ENCODE measurements at regions not wholly inside any gene's neighbourhood (a gene's known extent, or its start where the extent isn't known, plus 50 kb on each side); places are given as distances from the start of the nearest gene placed in this dataset.
A peak's percentile ranks its signal among the peaks of the same experiment; 100 is the strongest.

- DNase-seq (ENCODE audit: extremely low read depth, low read depth) = no peak
- TF ChIP-seq CTCF (IDR thresholded peaks at IDR 0.05; ENCODE audit: low read depth, low read length) = no peak
Observed at GRCh38 chr6:79821859-79822258, 125.5 kb downstream of the ELOVL4 start.

GRCh38 chr6:79818471-79818870 is 128.9 kb downstream of the ELOVL4 start:
- TF ChIP-seq CTCF (IDR thresholded peaks at IDR 0.05; ENCODE audit: low read depth, low read length) = no peak
- DNase-seq (ENCODE audit: extremely low read depth, low read depth) = no peak

GRCh38 chr6:79814940-79815339 is 132.4 kb downstream of the ELOVL4 start:
- TF ChIP-seq CTCF (IDR thresholded peaks at IDR 0.05; ENCODE audit: low read depth, low read length) = no peak
- DNase-seq (ENCODE audit: extremely low read depth, low read depth) = no peak

GRCh38 chr6:79813854-79814709 is 133.3 kb downstream of the ELOVL4 start:
- DNase-seq (ENCODE audit: extremely low read depth, low read depth) = peak; percentile 34

GRCh38 chr6:79813143-79813850 is 134.1 kb downstream of the ELOVL4 start:
- no peak for TF ChIP-seq CTCF (IDR thresholded peaks at IDR 0.05; ENCODE audit: low read depth, low read length)
- DNase-seq (ENCODE audit: extremely low read depth, low read depth) = no peak

More at GRCh38 chr6:79813854-79814709, 133.3 kb downstream of the ELOVL4 start:
- peak; percentile 90 for TF ChIP-seq CTCF (IDR thresholded peaks at IDR 0.05; ENCODE audit: low read depth, low read length)

- TF ChIP-seq CTCF (IDR thresholded peaks at IDR 0.05; ENCODE audit: low read depth, low read length) = no peak
Observed at GRCh38 chr6:79812195-79812594, 135.2 kb downstream of the ELOVL4 start.

GRCh38 chr6:79810871-79811270 is 136.5 kb downstream of the ELOVL4 start:
- DNase-seq (ENCODE audit: extremely low read depth, low read depth) = no peak
- no peak for TF ChIP-seq CTCF (IDR thresholded peaks at IDR 0.05; ENCODE audit: low read depth, low read length)

More at GRCh38 chr6:79812195-79812594, 135.2 kb downstream of the ELOVL4 start:
- no peak for DNase-seq (ENCODE audit: extremely low read depth, low read depth)

Measured in AG09319 (cell line).